COLO829 (cell line): ENCODE measurements at regions not wholly inside any gene's neighbourhood (a gene's known extent, or its start where the extent isn't known, plus 50 kb on each side); places are given as distances from the start of the nearest gene placed in this dataset.
"Not testable (repeated sequence)": the region's sequence is repeated elsewhere in the genome, so short reads cannot be mapped to it uniquely, and the experiment has no call there.

Experiments used
- DNase-seq: peaks from one replicate; pipeline ENCODE4 v3.0.0; 2012; ENCODE audit warnings: low spot score

DNA sequence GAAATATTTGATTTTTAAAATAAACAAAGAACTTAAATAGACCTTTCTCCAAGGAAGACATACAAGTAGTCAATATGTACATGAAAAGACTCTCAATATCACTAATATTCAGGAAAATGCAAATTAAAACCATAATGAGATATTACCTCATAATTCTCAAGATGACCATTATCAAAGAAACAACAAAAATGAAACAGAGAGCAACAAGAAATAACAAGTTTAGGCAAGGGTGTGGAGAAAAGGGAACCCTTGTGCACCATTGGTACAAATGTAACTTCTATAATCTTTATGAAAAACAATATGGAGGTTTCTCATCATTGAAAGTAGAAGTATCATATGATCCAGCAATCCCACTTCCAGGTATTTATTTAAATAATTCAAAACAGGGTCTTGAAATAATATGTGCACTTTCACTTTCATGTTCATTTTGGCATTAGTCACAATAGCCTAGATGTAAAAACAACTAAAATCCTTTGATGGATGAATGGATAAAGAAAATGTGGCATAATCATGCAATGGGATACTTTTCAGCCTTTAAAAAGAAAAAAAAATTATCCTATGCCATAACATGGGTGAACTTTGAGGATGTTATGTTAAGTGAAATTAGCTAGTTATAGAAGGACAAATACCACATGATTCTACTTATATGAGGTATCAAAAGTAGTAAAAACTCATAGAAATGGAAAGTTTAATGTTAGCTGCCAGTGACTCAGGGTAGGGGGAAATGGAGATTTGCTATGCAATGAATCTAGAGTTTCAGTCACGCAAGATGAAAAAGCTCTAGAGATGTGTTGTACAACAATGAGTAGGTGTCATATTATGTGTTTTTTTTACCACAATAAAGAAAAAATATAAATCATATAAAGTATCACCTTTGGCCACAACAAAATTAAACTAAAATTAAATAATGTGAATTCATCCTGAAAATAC lies 114.5 kb upstream of the LYPLAL1 start:
- no peak for DNase-seq

GRCh38 chr1:219060798-219061197 lies 112.9 kb upstream of the LYPLAL1 start:
- no peak for DNase-seq

- no peak for DNase-seq
These were observed 111.5 kb upstream of the LYPLAL1 start for GRCh38 chr1:219062161-219062560.

GRCh38 chr1:219066098-219066497 lies 107.6 kb upstream of the LYPLAL1 start:
- no peak for DNase-seq

GRCh38 chr1:219066631-219067349 lies 106.9 kb upstream of the LYPLAL1 start:
- DNase-seq, result peak; percentile 70

DNA sequence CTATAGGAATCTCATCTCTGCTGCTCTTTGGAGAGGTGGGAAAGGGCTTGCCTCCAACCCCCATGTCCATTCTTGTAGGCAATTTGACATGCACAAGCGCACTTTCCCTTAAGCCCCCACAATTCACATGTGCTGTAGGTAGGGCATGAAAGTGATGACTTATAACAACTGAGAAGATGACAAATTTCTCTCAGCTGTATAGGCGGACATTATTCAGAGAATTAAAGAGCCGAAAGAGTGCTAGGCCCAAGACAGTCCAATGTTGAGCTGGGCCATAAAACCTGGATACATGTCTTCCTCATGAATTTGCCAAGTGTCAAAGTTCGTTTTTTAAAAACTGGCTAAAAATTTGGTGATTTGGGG lies 106.3 kb upstream of the LYPLAL1 start:
- DNase-seq, result no peak

DNA sequence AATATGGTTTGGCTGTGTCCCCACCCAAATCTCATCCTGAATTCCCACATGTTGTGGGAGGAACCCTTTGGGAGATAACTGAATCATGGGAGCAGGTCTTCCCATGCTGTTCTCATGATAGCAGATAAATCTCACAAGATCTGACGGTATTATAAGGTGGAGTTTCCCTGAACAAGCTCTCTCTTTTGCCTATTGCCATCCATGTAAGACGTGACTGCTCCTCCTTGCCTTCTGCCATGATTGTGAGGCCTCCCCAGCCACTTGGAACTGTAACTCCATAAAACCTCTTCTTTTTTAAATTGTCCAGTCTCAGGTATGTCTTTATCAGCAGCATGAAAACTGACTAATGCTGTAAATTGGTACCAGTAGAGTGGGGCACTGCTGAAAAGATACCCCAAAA lies 103.3 kb upstream of the LYPLAL1 start:
- DNase-seq, result not testable (repeated sequence)

GRCh38 chr1:219071209-219071608 lies 102.5 kb upstream of the LYPLAL1 start:
- DNase-seq, result no peak

DNA sequence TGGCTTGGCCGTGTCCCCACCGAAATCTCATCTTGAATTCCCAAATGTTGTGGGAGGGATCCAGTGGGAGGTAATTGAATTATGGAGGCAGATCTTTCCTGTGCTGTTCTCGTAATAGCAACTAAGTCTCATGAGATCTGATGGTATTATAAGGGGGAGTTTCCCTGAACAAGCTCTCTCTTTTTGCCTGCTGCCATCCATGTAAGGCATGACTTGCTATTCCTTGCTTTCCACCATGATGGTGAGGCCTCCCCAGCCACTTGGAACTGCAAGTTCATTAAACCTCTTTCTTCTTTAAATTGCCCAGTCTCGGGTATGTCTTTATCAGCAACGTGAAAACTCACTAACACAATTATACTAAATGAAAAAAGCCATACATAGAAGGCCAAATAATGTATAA lies 101.3 kb upstream of the LYPLAL1 start:
- no peak for DNase-seq

DNA sequence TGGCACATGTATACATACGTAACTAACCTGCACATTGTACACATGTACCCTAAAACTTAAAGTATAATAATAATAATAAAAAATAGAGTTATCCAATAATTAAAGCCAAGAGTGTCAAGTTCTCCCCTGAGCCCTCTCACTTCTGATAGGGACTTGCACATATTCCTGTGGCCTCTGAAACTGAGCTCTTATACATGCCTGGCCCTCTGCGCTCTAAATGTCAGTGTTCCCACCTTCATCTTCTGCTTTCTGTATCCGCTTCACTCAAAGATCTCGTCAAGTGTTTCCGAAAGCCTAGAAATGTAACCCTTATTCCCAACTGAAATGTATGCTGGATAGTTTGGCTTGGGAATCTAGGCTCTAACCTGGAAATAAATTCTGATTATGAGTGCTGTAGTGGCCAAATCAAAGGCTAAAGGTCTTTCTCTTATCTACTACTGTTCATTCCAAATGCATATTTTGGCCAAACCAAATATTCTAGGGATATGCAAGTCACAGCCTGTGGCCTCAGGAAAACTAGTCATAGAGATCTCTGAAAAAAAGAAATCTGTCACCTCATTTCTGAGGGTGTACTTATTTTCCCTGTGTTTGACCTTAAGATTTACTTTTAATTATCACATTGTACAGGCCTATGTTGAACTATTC lies 99.5 kb upstream of the LYPLAL1 start:
- no peak for DNase-seq

DNA sequence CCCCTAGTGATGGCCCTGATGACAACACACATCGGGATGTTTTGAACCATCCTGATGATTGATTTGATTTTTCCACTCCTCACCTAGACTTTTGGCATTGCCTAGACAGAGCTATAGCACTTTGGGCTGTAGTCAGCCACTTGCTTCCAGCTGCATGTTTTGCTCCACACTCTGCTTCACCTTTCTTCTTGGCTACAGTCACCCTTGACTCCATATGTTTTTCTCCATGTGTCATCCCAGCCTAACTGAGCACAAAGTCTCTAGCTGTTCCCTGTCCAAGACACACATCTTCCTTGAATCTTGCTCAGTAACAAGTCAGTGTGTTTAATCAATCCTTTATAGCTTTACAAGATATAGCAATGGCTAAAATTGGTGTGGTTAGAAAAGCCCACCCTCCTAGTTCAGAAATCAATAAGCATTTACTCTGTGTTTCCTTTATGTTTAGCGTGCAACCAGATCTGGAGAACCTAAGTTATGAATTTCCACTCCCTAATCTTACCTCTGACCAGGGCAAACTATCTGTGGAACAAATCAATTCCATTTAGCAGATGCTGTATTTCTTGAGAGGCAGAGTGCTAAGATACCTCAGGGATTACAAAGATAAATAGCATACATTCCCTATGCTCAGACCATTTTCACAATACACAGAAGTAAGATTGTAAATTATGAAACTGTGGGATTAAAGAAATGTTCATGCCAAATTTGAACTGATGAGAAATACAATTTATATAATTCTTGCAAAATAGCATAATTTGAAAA lies 98.4 kb upstream of the LYPLAL1 start:
- DNase-seq, result no peak

- no peak for DNase-seq
These were observed 97.2 kb upstream of the LYPLAL1 start for GRCh38 chr1:219076326-219076937.

- DNase-seq, result not testable (repeated sequence)
These were observed 95.9 kb upstream of the LYPLAL1 start for GRCh38 chr1:219077767-219078166.

DNA sequence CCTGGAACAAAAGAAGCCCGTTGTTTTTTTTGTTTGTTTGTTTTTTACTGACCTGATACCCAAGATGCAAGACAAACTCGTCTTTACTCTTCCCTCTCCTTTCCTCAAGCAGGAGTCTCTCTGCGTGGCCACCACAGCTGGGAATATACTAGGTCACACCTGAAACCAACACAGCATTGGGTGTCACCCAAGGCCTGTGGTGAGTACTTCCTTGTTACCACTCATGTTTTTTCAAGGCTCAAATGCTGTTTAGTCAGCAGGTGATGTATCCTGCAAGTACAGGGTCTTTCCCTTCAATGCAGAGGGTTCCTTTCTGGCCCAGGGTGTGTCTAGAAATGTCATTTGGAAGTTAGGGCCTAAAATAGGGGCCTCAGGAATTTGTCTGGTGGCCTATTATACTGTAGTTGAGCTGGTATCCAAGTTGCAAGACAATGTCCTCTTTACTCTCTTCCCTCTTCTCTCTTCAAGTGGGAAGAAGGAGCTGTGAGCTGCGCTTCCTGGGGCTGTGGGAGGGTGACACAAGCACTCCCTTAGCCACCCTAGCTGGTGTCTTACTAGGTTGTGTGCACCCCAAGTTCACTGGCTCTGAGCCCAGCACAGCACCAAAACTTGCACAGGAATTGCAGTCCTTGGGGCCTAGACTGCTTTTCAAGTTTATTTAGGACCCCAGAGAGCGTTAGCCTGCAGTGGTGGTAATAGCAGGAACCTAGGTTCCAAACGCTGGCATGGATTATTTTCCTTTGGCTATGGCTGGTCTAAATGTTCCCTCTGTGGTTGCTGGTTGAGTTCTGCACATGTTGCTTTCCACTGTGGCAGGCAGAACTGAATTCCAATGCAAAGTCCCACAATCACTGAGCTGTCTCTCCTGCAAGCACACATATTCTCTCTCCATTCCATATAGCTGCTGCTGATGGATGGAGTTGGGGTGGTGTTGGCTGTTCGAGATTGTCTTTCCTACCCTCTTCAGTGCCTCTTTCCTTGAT lies 91.4 kb upstream of the LYPLAL1 start:
- no peak for DNase-seq

GRCh38 chr1:219083631-219084030 lies 90.0 kb upstream of the LYPLAL1 start:
- DNase-seq, result no peak

GRCh38 chr1:219085082-219085481 lies 88.6 kb upstream of the LYPLAL1 start:
- no peak for DNase-seq

DNA sequence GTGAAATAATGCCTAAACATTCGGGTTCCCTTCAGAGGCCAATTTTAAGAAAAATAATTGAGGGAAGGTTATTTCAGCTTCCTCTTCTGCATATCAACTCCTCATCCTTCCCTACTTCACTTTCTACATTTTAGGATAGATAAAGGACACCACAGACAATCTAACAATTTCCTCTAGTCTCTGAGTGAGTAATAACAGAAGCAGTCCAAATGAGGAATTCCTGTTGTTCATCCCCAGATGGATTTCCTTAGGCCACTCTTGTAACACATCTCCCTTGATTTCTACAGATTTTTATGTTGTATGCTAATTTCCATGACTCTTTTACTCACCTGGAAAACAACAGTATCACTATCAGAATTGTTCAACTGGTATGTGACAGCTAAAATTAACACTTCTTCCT lies 87.7 kb upstream of the LYPLAL1 start:
- DNase-seq, result no peak

GRCh38 chr1:219086956-219087469 lies 86.7 kb upstream of the LYPLAL1 start:
- DNase-seq, result no peak

DNA sequence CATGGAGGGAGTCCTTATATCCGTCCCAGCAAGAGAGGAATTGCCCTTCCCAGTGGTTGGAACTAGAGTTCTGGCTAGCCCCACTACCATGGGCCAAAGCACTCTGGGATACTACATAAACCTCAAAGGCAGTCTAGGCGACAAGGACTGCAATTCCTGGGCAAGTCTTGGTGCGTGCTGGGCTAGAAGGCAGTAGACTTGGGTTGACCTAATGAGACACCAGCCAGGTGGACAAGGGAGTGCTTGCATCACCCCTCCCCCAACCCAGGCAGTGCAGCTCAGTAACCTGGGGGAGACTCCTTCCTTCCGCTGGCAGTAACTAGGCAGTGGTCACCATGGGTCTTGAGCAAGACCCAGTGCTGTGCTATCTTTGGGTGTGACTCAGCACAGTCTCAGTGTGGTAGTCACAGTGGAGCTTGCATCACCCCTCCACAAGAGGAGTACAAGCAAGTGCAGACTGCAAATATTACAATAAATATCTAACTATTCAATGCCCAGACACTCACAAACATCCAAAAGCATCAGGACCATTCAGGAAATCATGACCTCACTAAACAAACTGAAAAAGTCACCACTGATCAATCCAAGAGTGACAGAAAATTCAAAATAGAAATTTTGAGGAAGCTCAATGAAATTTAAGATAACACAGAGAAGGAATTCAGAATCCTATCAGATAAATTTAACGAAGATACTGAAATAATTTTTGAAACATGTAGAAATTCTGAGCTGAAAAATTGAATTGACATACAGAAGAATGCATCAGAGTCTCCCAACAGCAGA lies 84.7 kb upstream of the LYPLAL1 start:
- no peak for DNase-seq
